DMS 273 treated with DMSO at 0.1 percent for 48 hours (cell line): ENCODE measurements at regions not wholly inside any gene's neighbourhood (a gene's known extent, or its start where the extent isn't known, plus 50 kb on each side); places are given as distances from the start of the nearest gene placed in this dataset.
"Not testable (repeated sequence)": the region's sequence is repeated elsewhere in the genome, so short reads cannot be mapped to it uniquely, and the experiment has no call there.

Experiments
- DNase-seq: peaks from one replicate; lab custom pipeline; 2025; lab: John Stamatoyannopoulos, UW

GRCh38 chr7:148514236-148514635 lies 76.3 kb upstream of the C7orf33 start:
- no peak for DNase-seq

- no peak for DNase-seq
Observed at GRCh38 chr7:148515237-148515636, 75.3 kb upstream of the C7orf33 start.

GRCh38 chr7:148515728-148516695 lies 74.6 kb upstream of the C7orf33 start:
- no peak for DNase-seq

- not testable (repeated sequence) for DNase-seq
Observed at GRCh38 chr7:148519386-148519785, 71.2 kb upstream of the C7orf33 start.

GRCh38 chr7:148521271-148521670 lies 69.3 kb upstream of the C7orf33 start:
- no peak for DNase-seq

- DNase-seq, result no peak
Observed at GRCh38 chr7:148523550-148523949, 67.0 kb upstream of the C7orf33 start.

- DNase-seq, result no peak
Observed at GRCh38 chr7:148524479-148525224, 65.9 kb upstream of the C7orf33 start.

GRCh38 chr7:148527717-148528168 lies 62.8 kb upstream of the C7orf33 start:
- DNase-seq, result peak; percentile 92

GRCh38 chr7:148535217-148535616 lies 55.3 kb upstream of the C7orf33 start:
- no peak for DNase-seq

GRCh38 chr7:148537435-148537834 lies 53.1 kb upstream of the C7orf33 start:
- DNase-seq, result no peak

- DNase-seq, result no peak
Observed at GRCh38 chr7:148540041-148540738, 50.4 kb upstream of the C7orf33 start.
